Upper lobe of left lung (tissue), 4 donors: ENCODE measurements at regions not wholly inside any gene's neighbourhood (a gene's known extent, or its start where the extent isn't known, plus 50 kb on each side); places are given as distances from the start of the nearest gene placed in this dataset.

Experiments used
- CTCF ChIP-seq, 6 experiments: fragments of 450-650 bp in 4 of 6; fragments of 200-600 bp in 2 of 6; sonication (generic) in 2 of 6; IDR thresholded peaks; one replicate each; pipeline ENCODE4 v1.5.1; 2016 to 2019; ENCODE audit warnings: antibody characterized with exemption in 6 of 6
- POLR2A ChIP-seq, 4 donors: fragments of 450-650 bp; IDR thresholded peaks; one replicate each; pipeline ENCODE4 v1.5.1; 2016 to 2017; ENCODE audit warnings: antibody characterized with exemption in 4 of 4, mild to moderate bottlenecking in 2 of 4
- POLR2AphosphoS5 ChIP-seq, 2 donors: sonication (generic); formaldehyde crosslinking; IDR thresholded peaks; one replicate each; pipeline ENCODE4 v1.5.1; 2017; ENCODE audit warnings: antibody characterized with exemption in 2 of 2

DNA sequence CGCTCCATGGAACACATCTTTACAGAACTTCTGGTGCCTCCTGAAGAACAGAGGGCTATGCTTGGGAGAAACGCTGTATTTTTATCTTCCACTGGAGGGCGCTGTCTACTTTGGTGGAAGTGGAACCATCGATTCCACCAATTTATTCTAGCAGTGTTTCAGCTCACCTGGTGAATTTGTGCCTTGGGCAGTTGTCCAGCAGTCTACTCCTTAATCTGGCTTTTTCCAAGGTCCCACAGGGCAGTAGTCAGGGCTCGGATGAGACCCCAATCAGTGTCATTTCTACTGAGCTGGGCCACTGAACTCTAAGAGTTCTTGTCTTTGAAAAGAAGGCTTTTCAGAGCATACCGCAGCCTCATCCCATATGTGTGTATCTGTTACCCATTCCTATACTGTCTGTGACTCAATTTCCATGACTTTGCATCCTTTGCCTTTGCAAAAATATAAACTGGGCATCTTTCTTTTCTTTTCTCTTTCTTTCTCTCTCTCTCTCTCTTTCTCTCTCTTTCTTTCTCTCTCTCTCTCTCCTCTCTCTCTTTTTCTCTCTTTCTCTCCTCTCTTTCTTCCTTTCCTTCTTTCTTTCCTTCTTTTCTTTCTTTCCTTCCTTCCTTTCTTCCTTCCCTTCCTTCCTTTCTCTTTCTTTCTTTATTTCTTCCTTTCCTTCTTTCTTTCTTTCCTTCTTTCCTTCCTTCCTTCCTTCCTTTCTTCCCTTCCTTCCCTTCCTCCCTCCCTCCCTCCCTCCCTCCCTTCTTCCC is 138.4 kb upstream of the ZNF618 start:
- TF ChIP-seq CTCF (IDR thresholded peaks at IDR 0.05) (peak in 5 of 6 experiments; percentile 48 to 65 (median 54)), POLR2A (IDR thresholded peaks at IDR 0.05) (no peak), POLR2AphosphoS5 (IDR thresholded peaks at IDR 0.05) (no peak)
